ENCODE measurements at regions not wholly inside any gene's neighbourhood (a gene's known extent, or its start where the extent isn't known, plus 50 kb on each side); places are given as distances from the start of the nearest gene placed in this dataset.

DNA sequence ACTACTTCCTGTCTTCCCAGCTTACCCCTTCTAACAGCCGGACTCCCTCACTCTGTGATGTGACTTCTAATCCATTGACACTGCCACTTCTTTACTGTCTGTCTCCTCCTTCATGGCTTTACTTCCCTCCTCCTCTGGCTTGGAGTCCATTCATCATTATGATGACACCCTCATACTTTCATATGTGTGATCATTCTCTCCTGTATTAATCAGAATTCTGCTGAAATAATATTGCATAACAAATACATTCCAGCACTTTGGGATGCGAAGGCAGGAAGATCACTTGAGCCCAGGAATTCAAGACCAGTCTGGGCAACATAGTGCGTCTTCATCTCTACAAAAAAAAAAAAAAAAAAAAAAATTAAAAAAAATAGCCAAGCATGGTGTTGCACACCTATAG lies 147.9 kb upstream of the BTBD3 start:
- TF ChIP-seq, protein P1, sequence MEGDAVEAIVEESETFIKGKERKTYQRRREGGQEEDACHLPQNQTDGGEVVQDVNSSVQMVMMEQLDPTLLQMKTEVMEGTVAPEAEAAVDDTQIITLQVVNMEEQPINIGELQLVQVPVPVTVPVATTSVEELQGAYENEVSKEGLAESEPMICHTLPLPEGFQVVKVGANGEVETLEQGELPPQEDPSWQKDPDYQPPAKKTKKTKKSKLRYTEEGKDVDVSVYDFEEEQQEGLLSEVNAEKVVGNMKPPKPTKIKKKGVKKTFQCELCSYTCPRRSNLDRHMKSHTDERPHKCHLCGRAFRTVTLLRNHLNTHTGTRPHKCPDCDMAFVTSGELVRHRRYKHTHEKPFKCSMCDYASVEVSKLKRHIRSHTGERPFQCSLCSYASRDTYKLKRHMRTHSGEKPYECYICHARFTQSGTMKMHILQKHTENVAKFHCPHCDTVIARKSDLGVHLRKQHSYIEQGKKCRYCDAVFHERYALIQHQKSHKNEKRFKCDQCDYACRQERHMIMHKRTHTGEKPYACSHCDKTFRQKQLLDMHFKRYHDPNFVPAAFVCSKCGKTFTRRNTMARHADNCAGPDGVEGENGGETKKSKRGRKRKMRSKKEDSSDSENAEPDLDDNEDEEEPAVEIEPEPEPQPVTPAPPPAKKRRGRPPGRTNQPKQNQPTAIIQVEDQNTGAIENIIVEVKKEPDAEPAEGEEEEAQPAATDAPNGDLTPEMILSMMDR (IDR thresholded peaks at IDR 0.05; ENCODE audit: low read depth, low read length, missing control alignments) = no peak
- no peak for DNase-seq (ENCODE audit: low read depth)
- H3K4me3 ChIP-seq (ENCODE audit: low read depth, low read length) = no peak overlapping the region
- in situ Hi-C loops (cut with HindIII; ENCODE audit: low sequenced_read_pairs) = no loop called here

DNA sequence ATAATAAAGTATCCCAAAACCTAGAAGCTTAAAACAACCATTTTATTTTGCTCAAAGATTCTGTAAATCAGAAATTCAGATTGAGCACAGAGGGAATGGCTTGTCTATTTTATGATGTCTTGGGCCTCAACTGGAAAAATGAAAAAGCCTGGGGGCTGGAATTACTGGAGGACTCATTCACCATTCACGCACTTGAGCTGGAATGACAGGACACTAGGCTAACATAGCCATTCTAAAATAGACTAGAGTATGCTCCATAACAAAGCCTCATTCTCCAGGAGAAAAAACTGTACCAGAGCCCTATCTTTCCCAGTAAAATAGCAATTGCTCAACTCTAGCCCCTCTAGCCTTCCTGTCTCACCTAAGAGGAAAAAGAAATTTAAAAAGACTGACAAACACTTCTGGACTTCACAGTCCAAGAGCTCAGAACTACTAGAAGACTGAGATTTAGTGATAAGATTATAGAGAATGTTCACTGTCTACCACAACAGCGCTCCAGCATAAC lies 145.4 kb upstream of the BTBD3 start:
- TF ChIP-seq, protein P1 (IDR thresholded peaks at IDR 0.05; ENCODE audit: low read depth, low read length, missing control alignments) = no peak
- no peak for DNase-seq (ENCODE audit: low read depth)
- H3K4me3 ChIP-seq (ENCODE audit: low read depth, low read length) = no peak overlapping the region
- in situ Hi-C loops (cut with HindIII; ENCODE audit: low sequenced_read_pairs) = no loop called here

GRCh38 chr20:11776687-11777086 lies 141.0 kb upstream of the BTBD3 start:
- DNase-seq (ENCODE audit: low read depth) = no peak
- in situ Hi-C loops (cut with HindIII; ENCODE audit: low sequenced_read_pairs) = no loop called here
- TF ChIP-seq, protein P1 (IDR thresholded peaks at IDR 0.05; ENCODE audit: low read depth, low read length, missing control alignments) = no peak
- no peak overlapping the region for H3K4me3 ChIP-seq (ENCODE audit: low read depth, low read length)

GRCh38 chr20:11777387-11778205 lies 140.1 kb upstream of the BTBD3 start:
- H3K4me3 ChIP-seq (ENCODE audit: low read depth, low read length) = no peak overlapping the region
- no peak for DNase-seq (ENCODE audit: low read depth)
- in situ Hi-C loops (cut with HindIII; ENCODE audit: low sequenced_read_pairs) = no loop called here
- TF ChIP-seq, protein P1 (IDR thresholded peaks at IDR 0.05; ENCODE audit: low read depth, low read length, missing control alignments) = no peak

DNA sequence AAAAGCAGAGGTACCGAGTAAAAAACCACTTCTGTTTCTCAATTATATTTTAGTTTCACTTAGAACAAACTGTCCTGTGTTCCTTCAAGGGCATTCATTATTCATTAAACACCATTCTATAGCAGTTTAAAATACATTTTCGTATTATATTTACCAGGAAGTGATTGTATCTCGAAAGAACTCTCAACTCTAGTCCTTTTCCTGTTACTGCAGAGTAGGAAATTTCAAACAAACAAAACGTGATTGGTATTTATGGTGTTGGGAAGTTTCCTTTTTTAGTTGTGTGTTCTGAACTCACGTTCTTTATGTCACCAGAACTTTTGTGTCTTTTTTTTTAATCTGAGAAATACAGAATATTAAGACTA lies 139.5 kb upstream of the BTBD3 start:
- in situ Hi-C loops (cut with HindIII; ENCODE audit: low sequenced_read_pairs) = no loop called here
- H3K4me3 ChIP-seq (ENCODE audit: low read depth, low read length) = no peak overlapping the region
- TF ChIP-seq, protein P1 (IDR thresholded peaks at IDR 0.05; ENCODE audit: low read depth, low read length, missing control alignments) = no peak
- no peak for DNase-seq (ENCODE audit: low read depth)

- TF ChIP-seq, protein P1 (IDR thresholded peaks at IDR 0.05; ENCODE audit: low read depth, low read length, missing control alignments) = no peak
- in situ Hi-C loops (cut with HindIII; ENCODE audit: low sequenced_read_pairs) = no loop called here
- no peak for DNase-seq (ENCODE audit: low read depth)
- H3K4me3 ChIP-seq (ENCODE audit: low read depth, low read length) = no peak overlapping the region
These were observed 136.8 kb upstream of the BTBD3 start for GRCh38 chr20:11780765-11781369.

All from astrocyte of the cerebellum (primary cell).